ENCODE measurements at regions not wholly inside any gene's neighbourhood (a gene's known extent, or its start where the extent isn't known, plus 50 kb on each side); places are given as distances from the start of the nearest gene placed in this dataset.

DNA sequence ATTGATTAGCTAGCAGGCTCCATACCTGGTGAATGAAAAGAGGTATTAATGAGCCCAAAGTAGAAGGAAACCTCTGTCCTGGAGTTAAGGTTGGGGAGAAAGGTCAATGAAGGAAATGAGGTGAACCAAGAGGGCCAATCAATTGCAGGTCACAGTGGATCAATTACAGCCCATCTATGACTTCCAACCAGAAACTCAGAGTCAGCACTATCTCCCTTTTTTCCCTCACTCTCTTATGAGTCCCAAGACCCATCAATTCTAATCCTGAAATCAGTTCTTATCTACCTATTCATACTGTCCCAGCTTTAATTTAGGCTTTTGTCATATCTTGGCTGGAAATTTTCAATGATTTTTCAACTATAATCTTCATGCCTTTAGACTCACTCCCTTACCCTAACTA is 433.2 kb upstream of the PKN2 start:
- Mint-ChIP-seq H3K4me1 (peaks cover 14% of the 10 kb centered on the region), H3K9me3 (no peaks in the 10 kb centered on the region), H3K36me3 (no peaks in the 10 kb centered on the region), H3K27ac (no peak overlapping the region), H3K4me3 (no peak overlapping the region), H3K27me3 (ENCODE audit: low read depth) (no peaks in the 10 kb centered on the region)
- ATAC-seq (no peak), DNase-seq (ENCODE audit: low spot score) (no peak)
- ChIA-PET POLR2A (no interaction called here), CTCF (interaction anchor here (1.5 kb wide), 1 partner anchor 70 kb away, joined by 4 read pairs; no protein-coding TSS in a partner anchor)
- TF ChIP-seq TP53 (CRISPR knock-in tag; IDR thresholded peaks at IDR 0.05) (no peak), FOXJ3 (CRISPR knock-in tag; IDR thresholded peaks at IDR 0.05; ENCODE audit: borderline replicate concordance) (no peak), JAZF1 (CRISPR knock-in tag; IDR thresholded peaks at IDR 0.05) (no peak), TEAD1 (CRISPR knock-in tag; IDR thresholded peaks at IDR 0.05) (no peak), CBFB (CRISPR knock-in tag; IDR thresholded peaks at IDR 0.05; ENCODE audit: low read depth) (no peak), ZNF121 (CRISPR knock-in tag; IDR thresholded peaks at IDR 0.05) (no peak), ZNF232 (CRISPR knock-in tag; IDR thresholded peaks at IDR 0.05) (no peak), ZNF138 (CRISPR knock-in tag; conservative IDR thresholded peaks at IDR 0.05) (no peak), ZNF263 (CRISPR knock-in tag; IDR thresholded peaks at IDR 0.05; ENCODE audit: low read depth) (no peak), NFATC4 (CRISPR knock-in tag; IDR thresholded peaks at IDR 0.05) (no peak)
- TF ChIP-seq, protein P1, sequence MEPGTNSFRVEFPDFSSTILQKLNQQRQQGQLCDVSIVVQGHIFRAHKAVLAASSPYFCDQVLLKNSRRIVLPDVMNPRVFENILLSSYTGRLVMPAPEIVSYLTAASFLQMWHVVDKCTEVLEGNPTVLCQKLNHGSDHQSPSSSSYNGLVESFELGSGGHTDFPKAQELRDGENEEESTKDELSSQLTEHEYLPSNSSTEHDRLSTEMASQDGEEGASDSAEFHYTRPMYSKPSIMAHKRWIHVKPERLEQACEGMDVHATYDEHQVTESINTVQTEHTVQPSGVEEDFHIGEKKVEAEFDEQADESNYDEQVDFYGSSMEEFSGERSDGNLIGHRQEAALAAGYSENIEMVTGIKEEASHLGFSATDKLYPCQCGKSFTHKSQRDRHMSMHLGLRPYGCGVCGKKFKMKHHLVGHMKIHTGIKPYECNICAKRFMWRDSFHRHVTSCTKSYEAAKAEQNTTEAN (CRISPR knock-in tag; IDR thresholded peaks at IDR 0.05) = no peak
- TF ChIP-seq, protein P2, sequence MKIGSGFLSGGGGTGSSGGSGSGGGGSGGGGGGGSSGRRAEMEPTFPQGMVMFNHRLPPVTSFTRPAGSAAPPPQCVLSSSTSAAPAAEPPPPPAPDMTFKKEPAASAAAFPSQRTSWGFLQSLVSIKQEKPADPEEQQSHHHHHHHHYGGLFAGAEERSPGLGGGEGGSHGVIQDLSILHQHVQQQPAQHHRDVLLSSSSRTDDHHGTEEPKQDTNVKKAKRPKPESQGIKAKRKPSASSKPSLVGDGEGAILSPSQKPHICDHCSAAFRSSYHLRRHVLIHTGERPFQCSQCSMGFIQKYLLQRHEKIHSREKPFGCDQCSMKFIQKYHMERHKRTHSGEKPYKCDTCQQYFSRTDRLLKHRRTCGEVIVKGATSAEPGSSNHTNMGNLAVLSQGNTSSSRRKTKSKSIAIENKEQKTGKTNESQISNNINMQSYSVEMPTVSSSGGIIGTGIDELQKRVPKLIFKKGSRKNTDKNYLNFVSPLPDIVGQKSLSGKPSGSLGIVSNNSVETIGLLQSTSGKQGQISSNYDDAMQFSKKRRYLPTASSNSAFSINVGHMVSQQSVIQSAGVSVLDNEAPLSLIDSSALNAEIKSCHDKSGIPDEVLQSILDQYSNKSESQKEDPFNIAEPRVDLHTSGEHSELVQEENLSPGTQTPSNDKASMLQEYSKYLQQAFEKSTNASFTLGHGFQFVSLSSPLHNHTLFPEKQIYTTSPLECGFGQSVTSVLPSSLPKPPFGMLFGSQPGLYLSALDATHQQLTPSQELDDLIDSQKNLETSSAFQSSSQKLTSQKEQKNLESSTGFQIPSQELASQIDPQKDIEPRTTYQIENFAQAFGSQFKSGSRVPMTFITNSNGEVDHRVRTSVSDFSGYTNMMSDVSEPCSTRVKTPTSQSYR (CRISPR knock-in tag; IDR thresholded peaks at IDR 0.05) = no peak
- TF ChIP-seq, protein P3, sequence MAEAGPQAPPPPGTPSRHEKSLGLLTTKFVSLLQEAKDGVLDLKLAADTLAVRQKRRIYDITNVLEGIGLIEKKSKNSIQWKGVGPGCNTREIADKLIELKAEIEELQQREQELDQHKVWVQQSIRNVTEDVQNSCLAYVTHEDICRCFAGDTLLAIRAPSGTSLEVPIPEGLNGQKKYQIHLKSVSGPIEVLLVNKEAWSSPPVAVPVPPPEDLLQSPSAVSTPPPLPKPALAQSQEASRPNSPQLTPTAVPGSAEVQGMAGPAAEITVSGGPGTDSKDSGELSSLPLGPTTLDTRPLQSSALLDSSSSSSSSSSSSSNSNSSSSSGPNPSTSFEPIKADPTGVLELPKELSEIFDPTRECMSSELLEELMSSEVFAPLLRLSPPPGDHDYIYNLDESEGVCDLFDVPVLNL (CRISPR knock-in tag; IDR thresholded peaks at IDR 0.05; ENCODE audit: borderline replicate concordance, low read depth) = no peak
- TF ChIP-seq, protein P4, sequence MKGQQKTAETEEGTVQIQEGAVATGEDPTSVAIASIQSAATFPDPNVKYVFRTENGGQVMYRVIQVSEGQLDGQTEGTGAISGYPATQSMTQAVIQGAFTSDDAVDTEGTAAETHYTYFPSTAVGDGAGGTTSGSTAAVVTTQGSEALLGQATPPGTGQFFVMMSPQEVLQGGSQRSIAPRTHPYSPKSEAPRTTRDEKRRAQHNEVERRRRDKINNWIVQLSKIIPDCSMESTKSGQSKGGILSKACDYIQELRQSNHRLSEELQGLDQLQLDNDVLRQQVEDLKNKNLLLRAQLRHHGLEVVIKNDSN (CRISPR knock-in tag; IDR thresholded peaks at IDR 0.05) = no peak
- TF ChIP-seq, protein P5, sequence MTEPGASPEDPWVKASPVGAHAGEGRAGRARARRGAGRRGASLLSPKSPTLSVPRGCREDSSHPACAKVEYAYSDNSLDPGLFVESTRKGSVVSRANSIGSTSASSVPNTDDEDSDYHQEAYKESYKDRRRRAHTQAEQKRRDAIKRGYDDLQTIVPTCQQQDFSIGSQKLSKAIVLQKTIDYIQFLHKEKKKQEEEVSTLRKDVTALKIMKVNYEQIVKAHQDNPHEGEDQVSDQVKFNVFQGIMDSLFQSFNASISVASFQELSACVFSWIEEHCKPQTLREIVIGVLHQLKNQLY (CRISPR knock-in tag; IDR thresholded peaks at IDR 0.05) = no peak
- TF ChIP-seq, protein P6, sequence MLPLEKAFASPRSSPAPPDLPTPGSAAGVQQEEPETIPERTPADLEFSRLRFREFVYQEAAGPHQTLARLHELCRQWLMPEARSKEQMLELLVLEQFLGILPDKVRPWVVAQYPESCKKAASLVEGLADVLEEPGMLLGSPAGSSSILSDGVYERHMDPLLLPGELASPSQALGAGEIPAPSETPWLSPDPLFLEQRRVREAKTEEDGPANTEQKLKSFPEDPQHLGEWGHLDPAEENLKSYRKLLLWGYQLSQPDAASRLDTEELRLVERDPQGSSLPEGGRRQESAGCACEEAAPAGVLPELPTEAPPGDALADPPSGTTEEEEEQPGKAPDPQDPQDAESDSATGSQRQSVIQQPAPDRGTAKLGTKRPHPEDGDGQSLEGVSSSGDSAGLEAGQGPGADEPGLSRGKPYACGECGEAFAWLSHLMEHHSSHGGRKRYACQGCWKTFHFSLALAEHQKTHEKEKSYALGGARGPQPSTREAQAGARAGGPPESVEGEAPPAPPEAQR (CRISPR knock-in tag; IDR thresholded peaks at IDR 0.05) = no peak
- TF ChIP-seq, protein P7, sequence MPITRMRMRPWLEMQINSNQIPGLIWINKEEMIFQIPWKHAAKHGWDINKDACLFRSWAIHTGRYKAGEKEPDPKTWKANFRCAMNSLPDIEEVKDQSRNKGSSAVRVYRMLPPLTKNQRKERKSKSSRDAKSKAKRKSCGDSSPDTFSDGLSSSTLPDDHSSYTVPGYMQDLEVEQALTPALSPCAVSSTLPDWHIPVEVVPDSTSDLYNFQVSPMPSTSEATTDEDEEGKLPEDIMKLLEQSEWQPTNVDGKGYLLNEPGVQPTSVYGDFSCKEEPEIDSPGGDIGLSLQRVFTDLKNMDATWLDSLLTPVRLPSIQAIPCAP (CRISPR knock-in tag; IDR thresholded peaks at IDR 0.05) = no peak
- TF ChIP-seq, protein P8, sequence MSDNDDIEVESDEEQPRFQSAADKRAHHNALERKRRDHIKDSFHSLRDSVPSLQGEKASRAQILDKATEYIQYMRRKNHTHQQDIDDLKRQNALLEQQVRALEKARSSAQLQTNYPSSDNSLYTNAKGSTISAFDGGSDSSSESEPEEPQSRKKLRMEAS (CRISPR knock-in tag; IDR thresholded peaks at IDR 0.05) = no peak
- TF ChIP-seq, protein P9, sequence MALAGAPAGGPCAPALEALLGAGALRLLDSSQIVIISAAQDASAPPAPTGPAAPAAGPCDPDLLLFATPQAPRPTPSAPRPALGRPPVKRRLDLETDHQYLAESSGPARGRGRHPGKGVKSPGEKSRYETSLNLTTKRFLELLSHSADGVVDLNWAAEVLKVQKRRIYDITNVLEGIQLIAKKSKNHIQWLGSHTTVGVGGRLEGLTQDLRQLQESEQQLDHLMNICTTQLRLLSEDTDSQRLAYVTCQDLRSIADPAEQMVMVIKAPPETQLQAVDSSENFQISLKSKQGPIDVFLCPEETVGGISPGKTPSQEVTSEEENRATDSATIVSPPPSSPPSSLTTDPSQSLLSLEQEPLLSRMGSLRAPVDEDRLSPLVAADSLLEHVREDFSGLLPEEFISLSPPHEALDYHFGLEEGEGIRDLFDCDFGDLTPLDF (CRISPR knock-in tag; IDR thresholded peaks at IDR 0.05) = no peak
- TF ChIP-seq, protein P10, sequence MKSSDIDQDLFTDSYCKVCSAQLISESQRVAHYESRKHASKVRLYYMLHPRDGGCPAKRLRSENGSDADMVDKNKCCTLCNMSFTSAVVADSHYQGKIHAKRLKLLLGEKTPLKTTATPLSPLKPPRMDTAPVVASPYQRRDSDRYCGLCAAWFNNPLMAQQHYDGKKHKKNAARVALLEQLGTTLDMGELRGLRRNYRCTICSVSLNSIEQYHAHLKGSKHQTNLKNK (CRISPR knock-in tag; IDR thresholded peaks at IDR 0.05) = no peak
